ENCODE measurements at regions not wholly inside any gene's neighbourhood (a gene's known extent, or its start where the extent isn't known, plus 50 kb on each side); places are given as distances from the start of the nearest gene placed in this dataset.

- DNase-seq = no peak
- TF ChIP-seq CTCF (IDR thresholded peaks at IDR 0.05) (no peak), POLR2A (IDR thresholded peaks at IDR 0.05) (no peak)
- no peaks in the 10 kb centered on the region for H3K9me3 ChIP-seq
These were observed 259.1 kb upstream of the PLET1 start for GRCh38 chr11:112519751-112520150.

GRCh38 chr11:112520354-112520753 is 259.7 kb upstream of the PLET1 start:
- Histone ChIP-seq H3K27me3 (no peaks in the 10 kb centered on the region), H3K4me3 (no peak overlapping the region), H3K36me3 (no peaks in the 10 kb centered on the region), H3K4me1 (no peaks in the 10 kb centered on the region), H3K9me3 (no peaks in the 10 kb centered on the region), H3K27ac (no peak overlapping the region)
- TF ChIP-seq CTCF (IDR thresholded peaks at IDR 0.05) (no peak), POLR2A (IDR thresholded peaks at IDR 0.05) (no peak)
- no peak for DNase-seq
- intact Hi-C loops (cut with DNase I; ENCODE audit: low total_unique reads) = no loop called here

More at GRCh38 chr11:112519751-112520150, 259.1 kb upstream of the PLET1 start:
- Histone ChIP-seq H3K27ac (no peak overlapping the region), H3K36me3 (no peaks in the 10 kb centered on the region), H3K4me1 (no peaks in the 10 kb centered on the region), H3K4me3 (no peak overlapping the region), H3K27me3 (no peaks in the 10 kb centered on the region)
- intact Hi-C loops (cut with DNase I; ENCODE audit: low total_unique reads) = no loop called here

- no peak for DNase-seq
- intact Hi-C loops (cut with DNase I; ENCODE audit: low total_unique reads) = no loop called here
- H3K4me1 ChIP-seq = no peaks in the 10 kb centered on the region
- no peak overlapping the region for H3K4me3 ChIP-seq
- H3K9me3 ChIP-seq = no peaks in the 10 kb centered on the region
- H3K27ac ChIP-seq = no peak overlapping the region
- TF ChIP-seq POLR2A (IDR thresholded peaks at IDR 0.05) (no peak), CTCF (IDR thresholded peaks at IDR 0.05) (no peak)
- H3K27me3 ChIP-seq = no peaks in the 10 kb centered on the region
- no peaks in the 10 kb centered on the region for H3K36me3 ChIP-seq
These were observed 261.9 kb upstream of the PLET1 start for GRCh38 chr11:112522536-112522935.

GRCh38 chr11:112523031-112523430 is 262.4 kb upstream of the PLET1 start:
- H3K9me3 ChIP-seq = no peaks in the 10 kb centered on the region
- no peaks in the 10 kb centered on the region for H3K4me1 ChIP-seq
- intact Hi-C loops (cut with DNase I; ENCODE audit: low total_unique reads) = no loop called here
- TF ChIP-seq POLR2A (IDR thresholded peaks at IDR 0.05) = no peak
- no peak for TF ChIP-seq CTCF (IDR thresholded peaks at IDR 0.05)
- no peak overlapping the region for H3K27ac ChIP-seq
- no peaks in the 10 kb centered on the region for H3K27me3 ChIP-seq
- H3K36me3 ChIP-seq = no peaks in the 10 kb centered on the region
- no peak overlapping the region for H3K4me3 ChIP-seq
- DNase-seq = no peak

GRCh38 chr11:112523477-112523876 is 262.8 kb upstream of the PLET1 start:
- DNase-seq = peak in 1 of 2 donors; percentile 22

More at GRCh38 chr11:112523477-112523876, 262.8 kb upstream of the PLET1 start:
- H3K9me3 ChIP-seq = no peaks in the 10 kb centered on the region
- no peak overlapping the region for H3K27ac ChIP-seq
- TF ChIP-seq POLR2A (IDR thresholded peaks at IDR 0.05) (no peak), CTCF (IDR thresholded peaks at IDR 0.05) (no peak)
- intact Hi-C loops (cut with DNase I; ENCODE audit: low total_unique reads) = no loop called here
- no peaks in the 10 kb centered on the region for H3K27me3 ChIP-seq
- H3K4me3 ChIP-seq = no peak overlapping the region
- no peaks in the 10 kb centered on the region for H3K36me3 ChIP-seq
- no peaks in the 10 kb centered on the region for H3K4me1 ChIP-seq
